H1 (cell line): ENCODE measurements at regions not wholly inside any gene's neighbourhood (a gene's known extent, or its start where the extent isn't known, plus 50 kb on each side); places are given as distances from the start of the nearest gene placed in this dataset.

Experiments used
- ATF2 ChIP-seq: IDR thresholded peaks from 2 replicates; pipeline ENCODE4 v1.6.1; 2012; ENCODE audit warnings: low read length, inconsistent platforms
- BRCA1 ChIP-seq: IDR thresholded peaks from 2 replicates; pipeline ENCODE4 v1.6.1; 2012; ENCODE audit warnings: low read depth, low read length, improper control_type of control experiment
- CBX8 ChIP-seq: fragments of 300-800, 300-1000 bp; sonication (generic); IDR thresholded peaks from 2 replicates; pipeline ENCODE4 v1.7.1; 2016; ENCODE audit warnings: low read depth, low read length, borderline replicate concordance
- CEBPB ChIP-seq: IDR thresholded peaks from 2 replicates; pipeline ENCODE4 v1.6.1; 2012; ENCODE audit warnings: low read depth, low read length
- NRF1 ChIP-seq: IDR thresholded peaks from 2 replicates; pipeline ENCODE4 v1.6.1; 2011; ENCODE audit warnings: mild to moderate bottlenecking, low read depth, low read length, improper control_type of control experiment
- POU5F1 ChIP-seq: IDR thresholded peaks from 2 replicates; pipeline ENCODE4 v1.6.1; 2011; ENCODE audit warnings: low read depth, mild to moderate bottlenecking, low read length, moderate library complexity
- SUZ12 ChIP-seq: fragments of 200-600 bp; sonication (generic); IDR thresholded peaks from 2 replicates; pipeline ENCODE4 v1.6.1; 2012; ENCODE audit warnings: mild to moderate bottlenecking, inconsistent platforms, low read length, moderate library complexity, mixed read lengths

GRCh38 chr7:26022982-26023381 is 129.0 kb upstream of the NFE2L3 start (continued):
- no peak for TF ChIP-seq BRCA1
- no peak for TF ChIP-seq ATF2
- no peak for TF ChIP-seq SUZ12
- no peak for TF ChIP-seq CEBPB
- no peak for TF ChIP-seq NRF1
- TF ChIP-seq CBX8: no peak
- TF ChIP-seq POU5F1: no peak
